GM12891 (cell line): ENCODE measurements at regions not wholly inside any gene's neighbourhood (a gene's known extent, or its start where the extent isn't known, plus 50 kb on each side); places are given as distances from the start of the nearest gene placed in this dataset.

Source experiments
- DNase-seq: peaks from one replicate; pipeline ENCODE4 v3.0.0; 2011; ENCODE audit warnings: low spot score; ENCODE audit not compliant: insufficient read length
- FAIRE-seq: peaks from 2 replicates; lab custom pipeline; 2011; peaks lifted over from hg19 to GRCh38; lab: Jason Lieb, UNC
- PAX5 ChIP-seq: IDR thresholded peaks from 2 replicates; pipeline ENCODE4 v1.6.1; 2011; ENCODE audit warnings: low read length, moderate library complexity, mild to moderate bottlenecking; ENCODE audit not compliant: insufficient read depth, severe bottlenecking
- POLR2A ChIP-seq: IDR thresholded peaks from 2 replicates; pipeline ENCODE4 v1.6.1; 2011; ENCODE audit warnings: low read depth, low read length, control low read depth
- POLR2AphosphoS5 ChIP-seq: IDR thresholded peaks from 2 replicates; pipeline ENCODE4 v1.6.1; 2011; ENCODE audit warnings: low read depth, low read length, control low read depth
- POU2F2 ChIP-seq: IDR thresholded peaks from 2 replicates; pipeline ENCODE4 v1.6.1; 2011; ENCODE audit warnings: low read depth, mild to moderate bottlenecking, control low read depth, low read length, moderate library complexity
- SPI1 ChIP-seq: IDR thresholded peaks from 2 replicates; pipeline ENCODE4 v1.6.1; 2011; ENCODE audit warnings: low read depth, low read length, control low read depth
- TAF1 ChIP-seq: IDR thresholded peaks from 2 replicates; pipeline ENCODE4 v1.6.1; 2011; ENCODE audit warnings: low read depth, low read length, control low read depth

DNA sequence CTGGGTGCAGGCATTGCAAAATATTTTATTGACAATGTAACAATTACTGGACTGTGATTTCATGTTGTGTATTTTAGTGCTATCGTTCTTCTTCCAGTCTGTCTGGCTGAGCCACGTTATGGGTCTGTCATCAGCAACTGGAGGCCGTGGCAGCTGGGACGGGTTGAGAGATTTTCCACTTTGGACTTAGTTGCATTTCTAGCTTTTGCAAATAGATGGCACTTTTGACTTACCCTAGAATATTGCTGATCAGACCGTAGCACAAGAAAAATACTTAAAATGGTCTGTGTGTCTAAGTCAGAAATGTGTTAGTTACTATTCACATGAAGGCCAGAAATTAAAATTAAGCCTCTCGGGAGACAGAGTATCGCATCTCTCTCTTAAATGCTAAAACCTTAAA, 211.1 kb downstream of the TEX29 start:
- FAIRE-seq: no peak
- no peak for TF ChIP-seq PAX5
- TF ChIP-seq TAF1: no peak
- no peak for TF ChIP-seq POLR2A
- no peak for TF ChIP-seq POU2F2
- TF ChIP-seq SPI1: no peak
- no peak for TF ChIP-seq POLR2AphosphoS5
- DNase-seq: no peak

DNA sequence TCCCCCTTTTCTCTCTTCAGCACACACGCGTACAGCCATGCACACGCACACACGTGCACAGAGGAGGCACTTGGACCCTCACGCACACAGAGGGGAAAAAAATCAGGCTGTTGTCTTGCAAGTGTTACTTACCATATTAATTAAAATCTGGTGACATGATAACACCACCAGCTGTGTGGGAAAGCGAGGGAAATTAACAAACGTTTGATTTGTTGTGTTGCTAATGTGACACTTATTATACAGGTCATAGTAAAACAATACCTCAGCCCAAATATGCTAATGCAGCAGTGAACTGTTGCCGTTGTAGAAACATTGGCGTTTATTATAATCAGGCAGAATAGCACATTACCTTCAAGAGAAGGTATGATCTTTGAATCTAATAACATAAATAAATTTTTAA, 211.7 kb downstream of the TEX29 start:
- FAIRE-seq (no peak), DNase-seq (no peak)
- no peak for TF ChIP-seq SPI1
- no peak for TF ChIP-seq PAX5
- TF ChIP-seq POU2F2: no peak

DNA sequence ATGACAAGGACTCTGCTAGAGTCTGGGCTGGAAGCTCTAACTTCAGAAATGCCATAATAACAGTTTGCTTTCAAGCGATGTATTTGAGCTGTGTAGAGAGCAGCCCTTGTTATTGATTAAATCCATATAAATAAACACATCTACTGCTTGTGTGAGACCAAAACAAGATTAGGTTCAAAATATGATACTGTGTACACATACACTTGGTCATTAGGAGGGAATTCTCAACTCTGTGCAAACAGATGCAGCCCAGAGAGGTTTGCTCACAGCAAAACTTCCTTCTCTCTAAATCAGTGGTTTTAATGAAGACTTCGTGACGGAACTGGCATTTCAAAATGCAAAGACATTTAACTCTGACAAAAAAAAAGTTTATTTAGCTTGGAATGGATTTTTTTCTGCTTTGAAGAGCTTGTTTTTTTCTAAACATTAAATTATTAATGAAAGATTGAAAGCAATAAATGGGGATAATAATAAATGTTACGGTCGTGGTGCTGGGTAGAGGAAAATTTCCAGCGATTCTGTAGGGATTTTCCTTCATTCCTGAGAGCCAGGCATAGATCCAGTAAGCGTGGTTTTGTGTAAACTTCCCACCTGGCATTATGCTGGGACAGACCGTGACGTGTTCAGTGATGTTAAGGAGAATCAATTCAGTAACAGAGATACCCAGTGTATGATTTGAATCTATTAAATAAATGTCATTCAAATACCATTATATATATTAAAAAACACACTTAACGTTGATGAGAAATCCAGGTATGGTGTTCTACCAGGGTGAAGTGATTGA, 213.7 kb downstream of the TEX29 start:
- DNase-seq: no peak
- TF ChIP-seq TAF1 (no peak), POLR2A (no peak), SPI1 (no peak), PAX5 (no peak), POU2F2 (no peak), POLR2AphosphoS5 (no peak)
- no peak for FAIRE-seq

DNA sequence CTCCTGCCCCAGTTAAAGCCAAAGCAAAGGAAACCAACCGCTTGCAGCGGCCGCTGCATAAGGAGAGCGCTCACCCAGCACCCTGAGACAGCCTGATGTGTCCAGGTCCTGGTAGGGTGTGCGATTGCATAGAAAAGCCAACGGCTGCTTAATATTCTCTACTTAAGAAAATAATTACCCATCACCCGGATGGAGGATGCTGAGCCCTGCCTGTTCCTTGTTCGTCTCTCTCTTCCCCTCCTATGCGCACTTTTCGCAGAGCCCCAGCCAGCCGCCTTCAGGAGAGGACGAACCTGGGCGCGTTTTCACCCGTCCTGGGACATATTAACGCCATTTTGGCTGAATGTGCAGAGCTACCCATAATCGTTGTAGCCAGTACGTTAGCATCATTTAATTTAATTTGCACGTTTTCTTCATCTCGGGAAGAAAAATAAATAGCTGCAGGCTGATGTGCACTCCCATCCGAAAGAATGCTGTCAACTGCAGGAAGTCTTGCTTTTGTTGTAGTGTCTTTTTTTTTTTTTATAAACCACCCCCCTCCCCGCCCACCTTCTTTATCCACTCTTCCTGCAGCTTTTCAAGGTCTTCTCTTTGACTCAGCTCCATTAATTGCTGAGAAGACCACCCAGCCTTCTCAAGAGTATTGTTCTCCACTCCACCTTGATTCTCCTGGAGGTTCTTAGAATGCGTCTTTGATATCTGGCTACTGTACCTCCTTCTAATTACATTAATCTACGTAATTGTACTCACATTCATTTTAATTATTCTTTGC, 214.5 kb downstream of the TEX29 start:
- TF ChIP-seq TAF1 (no peak), SPI1 (no peak), POLR2A (no peak), PAX5 (no peak), POU2F2 (no peak), POLR2AphosphoS5 (no peak)
- DNase-seq: no peak
- no peak for FAIRE-seq

DNA sequence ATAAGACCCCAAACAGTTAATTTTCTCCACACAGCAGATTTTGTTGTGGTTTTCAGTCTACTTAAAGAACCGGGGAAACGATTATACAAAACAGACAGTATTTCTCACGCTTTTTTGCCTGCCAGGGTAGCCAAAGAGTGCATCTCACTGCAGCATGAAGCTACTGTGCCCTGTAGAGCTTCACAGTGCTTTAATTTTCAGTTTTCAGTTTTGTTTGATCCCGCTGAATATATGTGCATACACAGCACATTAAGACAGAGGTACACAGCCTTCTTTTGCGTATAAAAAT, 215.0 kb downstream of the TEX29 start:
- TF ChIP-seq TAF1 (no peak), SPI1 (no peak), PAX5 (no peak), POLR2AphosphoS5 (no peak), POLR2A (no peak), POU2F2 (no peak)
- no peak for DNase-seq

DNA sequence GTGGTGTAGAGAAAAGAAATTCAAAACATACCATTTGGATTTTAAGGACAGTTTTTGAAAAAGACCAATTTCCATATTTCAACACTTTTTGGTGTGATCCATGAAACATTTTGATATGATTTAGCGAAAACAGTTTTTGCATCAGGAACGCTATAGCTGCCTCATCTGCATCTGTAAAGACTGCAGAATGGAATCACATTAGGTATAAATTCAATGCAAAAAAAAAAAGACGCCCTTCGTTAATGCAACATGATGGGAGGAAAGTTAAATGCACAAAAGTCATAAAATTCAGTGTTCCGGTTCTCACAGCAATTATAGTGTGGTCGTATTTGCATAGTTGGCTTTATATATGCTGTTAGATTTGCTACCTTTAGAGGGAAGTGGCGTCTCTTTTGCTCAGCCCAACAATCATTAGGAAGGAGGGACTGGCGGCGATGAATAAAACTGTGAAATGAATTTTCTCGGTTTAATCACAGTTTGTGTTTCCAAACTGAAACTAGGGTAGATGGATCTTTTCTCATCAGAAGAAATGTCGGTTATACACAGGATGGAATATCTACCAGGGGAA, 215.7 kb downstream of the TEX29 start:
- no peak for FAIRE-seq
- TF ChIP-seq POU2F2 (no peak), POLR2AphosphoS5 (no peak), PAX5 (no peak), SPI1 (no peak), TAF1 (no peak), POLR2A (no peak)

More for the DNA sequence above, 215.0 kb downstream of the TEX29 start:
- FAIRE-seq: no peak

DNA sequence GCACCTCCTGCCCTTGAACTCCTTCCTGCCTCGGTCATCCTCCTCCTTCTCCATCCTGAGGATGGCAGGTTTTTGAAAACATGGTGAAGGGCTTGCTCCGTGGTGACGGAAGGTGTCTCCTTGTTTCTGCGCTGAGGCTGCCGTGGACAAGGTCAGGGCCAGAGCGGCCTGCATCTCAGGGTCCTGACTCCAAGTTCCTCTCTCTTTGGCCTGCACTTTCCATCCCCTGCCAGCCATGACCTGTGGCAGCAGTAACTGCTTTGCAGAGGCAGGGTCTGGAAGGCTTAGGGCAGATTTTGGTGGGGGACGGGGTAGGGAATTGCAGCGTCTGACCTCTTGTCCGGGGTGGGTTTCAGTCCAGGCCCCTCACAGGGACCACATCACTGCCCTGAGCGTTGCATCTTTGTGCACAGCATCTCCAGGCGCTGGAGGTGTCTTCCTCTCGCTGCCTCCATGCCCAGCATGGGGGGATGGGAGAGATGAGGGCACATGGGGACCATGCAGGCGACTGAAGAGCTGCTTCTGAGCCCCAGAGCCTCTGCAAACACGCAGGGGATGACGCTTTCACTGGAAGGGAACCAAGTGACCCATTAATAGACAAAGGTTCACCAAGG, 216.8 kb downstream of the TEX29 start:
- FAIRE-seq: no peak
- TF ChIP-seq PAX5 (no peak), POU2F2 (no peak), POLR2AphosphoS5 (no peak), POLR2A (no peak), SPI1 (no peak), TAF1 (no peak)
- no peak for DNase-seq

More for the DNA sequence above, 215.7 kb downstream of the TEX29 start:
- no peak for DNase-seq

DNA sequence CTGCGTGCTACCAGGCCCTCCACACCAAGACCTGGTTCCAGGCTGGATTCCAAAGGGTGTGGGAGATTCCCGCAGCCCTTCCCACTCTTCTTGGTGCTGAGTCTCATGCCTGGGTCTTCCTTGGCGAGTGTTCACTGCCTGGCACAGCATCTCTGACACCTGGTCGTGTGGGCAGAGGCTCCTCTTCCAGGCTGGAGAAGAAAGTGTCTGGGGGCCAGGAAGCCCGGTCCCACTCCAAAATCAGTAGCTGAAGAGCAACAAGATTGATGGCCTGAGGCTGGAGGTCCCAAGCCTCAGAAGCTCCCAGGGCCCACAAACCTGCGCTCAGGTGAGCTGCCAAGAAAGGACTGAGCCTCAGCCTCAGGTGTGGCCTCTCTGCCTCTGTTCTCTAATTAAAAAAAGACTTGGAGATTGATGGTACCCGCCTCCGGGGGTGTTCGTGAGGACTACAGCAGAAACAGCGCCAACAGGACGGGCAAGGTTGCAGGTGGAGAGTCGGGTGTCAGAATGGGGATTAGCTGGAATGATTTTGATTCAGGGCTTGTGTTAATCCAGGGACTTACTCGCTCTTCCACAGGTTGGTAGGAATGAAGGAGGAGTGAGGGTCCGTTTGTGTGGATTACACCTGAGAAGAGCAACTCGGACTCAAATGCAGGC, 217.5 kb downstream of the TEX29 start:
- TF ChIP-seq POLR2AphosphoS5: no peak
- no peak for TF ChIP-seq POLR2A
- TF ChIP-seq SPI1: no peak
- TF ChIP-seq PAX5: no peak
- TF ChIP-seq POU2F2: no peak
- TF ChIP-seq TAF1: no peak
- DNase-seq: no peak
- no peak for FAIRE-seq
